HFF-Myc (cell line): ENCODE measurements at regions not wholly inside any gene's neighbourhood (a gene's known extent, or its start where the extent isn't known, plus 50 kb on each side); places are given as distances from the start of the nearest gene placed in this dataset.

Source experiments
- DNase-seq: peaks from one replicate; pipeline ENCODE4 v3.0.0-alpha.2; 2011; ENCODE audit warnings: low read depth; ENCODE audit errors: extremely low read depth
- H3K4me3 ChIP-seq: replicated peaks from 2 replicates; pipeline ENCODE4 v1.5.1; 2011; ENCODE audit warnings: low read depth, mild to moderate bottlenecking, control low read depth, low read length
- CTCF ChIP-seq: IDR thresholded peaks from 2 replicates; pipeline ENCODE4 v1.5.1; 2012; ENCODE audit warnings: mild to moderate bottlenecking, low read depth, low read length, control low read depth; ENCODE audit errors: missing control alignments

- DNase-seq, result no peak
- no peak overlapping the region for H3K4me3 ChIP-seq
- no peak for TF ChIP-seq CTCF
Measured at GRCh38 chr5:86884608-86885007, 266.9 kb downstream of the COX7C start.

GRCh38 chr5:86885011-86885410, 267.3 kb downstream of the COX7C start:
- TF ChIP-seq CTCF, result no peak
- no peak overlapping the region for H3K4me3 ChIP-seq
- DNase-seq, result no peak

- no peak overlapping the region for H3K4me3 ChIP-seq
- no peak for TF ChIP-seq CTCF
- no peak for DNase-seq
Measured at GRCh38 chr5:86885489-86886230, 267.9 kb downstream of the COX7C start.

- H3K4me3 ChIP-seq, result no peak overlapping the region
- no peak for DNase-seq
- TF ChIP-seq CTCF, result no peak
Measured at GRCh38 chr5:86890375-86890774, 272.6 kb downstream of the COX7C start.

DNA sequence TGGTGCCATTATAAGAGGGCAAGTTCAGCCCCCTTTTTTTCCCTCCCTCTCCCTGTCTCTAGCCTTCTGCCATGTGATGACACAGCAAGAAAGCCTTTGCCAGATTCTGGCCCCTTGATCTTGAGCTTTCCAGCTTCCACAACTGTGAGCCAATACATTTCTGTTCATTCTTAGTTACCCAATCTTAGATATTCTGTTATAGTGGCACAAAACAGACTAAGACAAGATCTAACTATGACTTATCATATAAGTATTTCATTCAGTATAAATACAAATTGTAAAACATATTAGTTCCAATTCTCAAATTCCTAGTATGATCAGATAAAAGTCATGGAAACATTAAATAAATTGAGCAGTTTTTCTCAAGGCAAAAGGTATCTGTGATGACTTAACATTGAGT, 276.3 kb downstream of the COX7C start:
- no peak for DNase-seq
- H3K4me3 ChIP-seq, result no peak overlapping the region
- TF ChIP-seq CTCF, result no peak

DNA sequence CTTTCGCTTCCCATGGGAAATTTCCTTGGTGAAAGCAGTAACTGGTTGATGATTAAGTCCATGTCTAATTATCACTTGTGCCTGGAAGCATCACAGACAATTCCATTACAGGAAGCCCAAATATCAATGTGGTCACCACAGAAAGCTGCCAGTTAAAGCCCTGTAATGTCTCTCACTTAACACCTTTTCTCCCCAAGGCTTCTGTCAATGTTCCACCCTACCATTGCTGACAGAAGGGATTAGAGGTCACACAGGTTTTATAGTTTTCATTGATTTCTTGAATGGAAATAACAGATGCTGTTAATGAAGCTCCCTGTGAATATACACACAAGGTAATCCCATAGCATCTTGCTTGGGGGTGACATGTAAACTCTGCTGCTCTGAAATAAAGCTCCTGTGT, 279.2 kb downstream of the COX7C start:
- H3K4me3 ChIP-seq, result no peak overlapping the region
- no peak for DNase-seq
- no peak for TF ChIP-seq CTCF
